ENCODE measurements at regions not wholly inside any gene's neighbourhood (a gene's known extent, or its start where the extent isn't known, plus 50 kb on each side); places are given as distances from the start of the nearest gene placed in this dataset.

GRCh38 chr3:164927728-164928127, 150.6 kb downstream of the SI start:
- TF ChIP-seq, protein P1, sequence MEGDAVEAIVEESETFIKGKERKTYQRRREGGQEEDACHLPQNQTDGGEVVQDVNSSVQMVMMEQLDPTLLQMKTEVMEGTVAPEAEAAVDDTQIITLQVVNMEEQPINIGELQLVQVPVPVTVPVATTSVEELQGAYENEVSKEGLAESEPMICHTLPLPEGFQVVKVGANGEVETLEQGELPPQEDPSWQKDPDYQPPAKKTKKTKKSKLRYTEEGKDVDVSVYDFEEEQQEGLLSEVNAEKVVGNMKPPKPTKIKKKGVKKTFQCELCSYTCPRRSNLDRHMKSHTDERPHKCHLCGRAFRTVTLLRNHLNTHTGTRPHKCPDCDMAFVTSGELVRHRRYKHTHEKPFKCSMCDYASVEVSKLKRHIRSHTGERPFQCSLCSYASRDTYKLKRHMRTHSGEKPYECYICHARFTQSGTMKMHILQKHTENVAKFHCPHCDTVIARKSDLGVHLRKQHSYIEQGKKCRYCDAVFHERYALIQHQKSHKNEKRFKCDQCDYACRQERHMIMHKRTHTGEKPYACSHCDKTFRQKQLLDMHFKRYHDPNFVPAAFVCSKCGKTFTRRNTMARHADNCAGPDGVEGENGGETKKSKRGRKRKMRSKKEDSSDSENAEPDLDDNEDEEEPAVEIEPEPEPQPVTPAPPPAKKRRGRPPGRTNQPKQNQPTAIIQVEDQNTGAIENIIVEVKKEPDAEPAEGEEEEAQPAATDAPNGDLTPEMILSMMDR (IDR thresholded peaks at IDR 0.05): no peak
- no peak for TF ChIP-seq POLR2AphosphoS5 (IDR thresholded peaks at IDR 0.05)
- TF ChIP-seq POLR2A (IDR thresholded peaks at IDR 0.05): no peak
- TF ChIP-seq EP300 (IDR thresholded peaks at IDR 0.05): no peak
- H3K4me3 ChIP-seq: no peak overlapping the region
- H3K9me3 ChIP-seq: no peaks in the 10 kb centered on the region
- no peak overlapping the region for H3K27ac ChIP-seq
- peak in 1 of 2 donors; percentile 62 for ATAC-seq (ENCODE audit: low FRiP score in 2 of 2)
- 92% methylated on average over 5 of the region's 5 CpGs; no CpG with 5 or more reads in 1 of the 2 donors for WGBS, 2 donors
- no peaks in the 10 kb centered on the region for H3K4me1 ChIP-seq
- DNase-seq: peak in 1 of 2 donors; percentile 29
- no peaks in the 10 kb centered on the region for H3K36me3 ChIP-seq
- no peaks in the 10 kb centered on the region for H3K27me3 ChIP-seq

- H3K27ac ChIP-seq: no peak overlapping the region
- H3K4me3 ChIP-seq: no peak overlapping the region
- no peak for DNase-seq
- WGBS, 2 donors: 48 to 53% methylated on average over 2 of the region's 2 CpGs
- no peaks in the 10 kb centered on the region for H3K9me3 ChIP-seq
- H3K4me1 ChIP-seq: no peaks in the 10 kb centered on the region
- ATAC-seq (ENCODE audit: low FRiP score in 2 of 2): no peak
- H3K27me3 ChIP-seq: no peaks in the 10 kb centered on the region
- TF ChIP-seq POLR2AphosphoS5 (IDR thresholded peaks at IDR 0.05) (no peak), POLR2A (IDR thresholded peaks at IDR 0.05) (no peak), EP300 (IDR thresholded peaks at IDR 0.05) (no peak)
- TF ChIP-seq, protein P1 (IDR thresholded peaks at IDR 0.05): no peak
- no peaks in the 10 kb centered on the region for H3K36me3 ChIP-seq
Measured at GRCh38 chr3:164918905-164919304, 159.4 kb downstream of the SI start.

DNA sequence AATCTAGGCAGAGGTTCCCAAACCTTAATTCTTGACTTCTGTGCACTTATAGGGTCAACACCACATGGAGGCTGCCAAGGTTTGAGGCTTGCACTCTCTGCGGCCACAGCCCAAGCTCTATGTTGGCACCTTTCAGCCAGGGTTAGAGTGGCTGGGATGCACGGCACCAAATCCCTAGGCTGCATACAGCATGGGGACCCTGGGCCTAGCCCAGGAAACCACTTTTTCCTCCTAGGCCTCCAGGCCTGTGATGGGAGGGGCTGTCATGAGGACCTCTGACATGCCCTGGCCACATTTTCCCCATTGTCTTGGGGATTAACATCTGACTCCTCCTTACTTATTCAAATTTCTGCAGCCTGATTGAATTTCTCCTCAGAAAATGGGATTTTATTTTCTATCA, 165.4 kb downstream of the SI start:
- no peaks in the 10 kb centered on the region for H3K27me3 ChIP-seq
- H3K36me3 ChIP-seq: no peaks in the 10 kb centered on the region
- ATAC-seq (ENCODE audit: low FRiP score in 2 of 2): no peak
- TF ChIP-seq POLR2A (IDR thresholded peaks at IDR 0.05) (no peak), POLR2AphosphoS5 (IDR thresholded peaks at IDR 0.05) (no peak), EP300 (IDR thresholded peaks at IDR 0.05) (no peak)
- TF ChIP-seq, protein P1 (IDR thresholded peaks at IDR 0.05): no peak
- no peak overlapping the region for H3K4me3 ChIP-seq
- H3K27ac ChIP-seq: no peak overlapping the region
- 88% methylated on average over 2 of the region's 2 CpGs; no CpG with 5 or more reads in 1 of the 2 donors for WGBS, 2 donors
- peaks cover 0 to 9% (median 2%) of the 10 kb centered on the region in 4 donors for H3K9me3 ChIP-seq
- DNase-seq: no peak
- H3K4me1 ChIP-seq: no peaks in the 10 kb centered on the region

DNA sequence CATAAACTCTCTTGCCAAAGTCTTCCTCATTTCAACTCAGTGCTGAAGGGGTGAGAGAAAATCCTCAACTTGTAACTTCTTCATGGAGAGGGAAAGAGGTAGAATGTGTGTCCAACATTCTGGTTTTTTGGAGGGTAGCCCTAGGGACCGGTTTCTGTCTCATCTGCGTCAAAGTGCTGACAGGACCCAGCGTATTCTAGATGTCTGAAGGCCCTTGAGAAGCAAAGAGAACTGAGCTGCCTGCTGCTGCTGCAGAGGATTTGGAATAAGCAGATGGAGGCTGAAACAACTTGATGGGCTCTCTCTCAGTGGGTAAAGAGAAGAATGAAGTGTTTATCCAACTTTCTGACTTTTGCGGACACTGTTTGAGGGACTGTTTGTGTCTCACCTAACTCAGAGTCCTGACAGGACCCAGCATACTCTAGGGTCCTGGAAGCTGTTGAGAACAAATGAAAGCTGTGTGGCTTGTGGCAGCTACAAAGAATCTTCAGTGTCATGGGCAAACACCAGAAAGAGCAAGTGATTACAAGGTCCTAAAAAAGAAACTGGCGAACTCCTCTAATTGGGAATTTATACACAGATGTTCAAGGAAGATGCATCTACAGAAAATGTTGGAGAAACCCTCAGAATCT, 174.4 kb downstream of the SI start:
- H3K27me3 ChIP-seq: no peaks in the 10 kb centered on the region
- no peak overlapping the region for H3K27ac ChIP-seq
- H3K36me3 ChIP-seq: no peaks in the 10 kb centered on the region
- no peaks in the 10 kb centered on the region for H3K9me3 ChIP-seq
- H3K4me1 ChIP-seq: no peaks in the 10 kb centered on the region
- WGBS, 2 donors: 68 to 77% methylated on average over 5 of the region's 5 CpGs
- ATAC-seq (ENCODE audit: low FRiP score in 2 of 2) (no peak), DNase-seq (no peak)
- TF ChIP-seq, protein P1 (IDR thresholded peaks at IDR 0.05): no peak
- TF ChIP-seq POLR2A (IDR thresholded peaks at IDR 0.05) (no peak), EP300 (IDR thresholded peaks at IDR 0.05) (no peak), POLR2AphosphoS5 (IDR thresholded peaks at IDR 0.05) (no peak)
- H3K4me3 ChIP-seq: no peak overlapping the region

- no peaks in the 10 kb centered on the region for H3K9me3 ChIP-seq
- no peaks in the 10 kb centered on the region for H3K4me1 ChIP-seq
- no peak overlapping the region for H3K4me3 ChIP-seq
- TF ChIP-seq EP300 (IDR thresholded peaks at IDR 0.05) (no peak), POLR2AphosphoS5 (IDR thresholded peaks at IDR 0.05) (no peak), POLR2A (IDR thresholded peaks at IDR 0.05) (no peak)
- TF ChIP-seq, protein P1 (IDR thresholded peaks at IDR 0.05): no peak
- DNase-seq (no peak), ATAC-seq (ENCODE audit: low FRiP score in 2 of 2) (no peak)
- 35 to 42% methylated on average over 1 of the region's 1 CpG for WGBS, 2 donors
- H3K36me3 ChIP-seq: no peaks in the 10 kb centered on the region
- H3K27ac ChIP-seq: no peak overlapping the region
- no peaks in the 10 kb centered on the region for H3K27me3 ChIP-seq
Measured at GRCh38 chr3:164897342-164897741, 181.0 kb downstream of the SI start.
